Sigmoid colon (tissue), 4 donors: ENCODE measurements at regions not wholly inside any gene's neighbourhood (a gene's known extent, or its start where the extent isn't known, plus 50 kb on each side); places are given as distances from the start of the nearest gene placed in this dataset.

ENCODE experiments used
- CTCF ChIP-seq, 4 experiments: fragments of 450-650 bp in 3 of 4; fragments of 200-600 bp in 1 of 4; IDR thresholded peaks; one replicate each; pipeline ENCODE4 v1.5.1; 2016 to 2019; ENCODE audit warnings: antibody characterized with exemption in 4 of 4, mild to moderate bottlenecking in 3 of 4, moderate library complexity in 2 of 4
- EP300 ChIP-seq, 4 donors: sonication (generic); formaldehyde crosslinking; IDR thresholded peaks; one replicate each; pipeline ENCODE4 v1.6.1; 2017; ENCODE audit warnings: antibody characterized with exemption in 4 of 4
- POLR2A ChIP-seq, 2 donors: fragments of 450-650 bp; IDR thresholded peaks; one replicate each; pipeline ENCODE4 v1.6.1; 2016; ENCODE audit warnings: antibody characterized with exemption in 2 of 2, mild to moderate bottlenecking in 2 of 2, moderate library complexity in 2 of 2
- POLR2AphosphoS5 ChIP-seq, 4 donors: sonication (generic); formaldehyde crosslinking; IDR thresholded peaks; one replicate each; pipeline ENCODE4 v1.6.1; 2017; ENCODE audit warnings: antibody characterized with exemption in 4 of 4

- TF ChIP-seq CTCF (IDR thresholded peaks at IDR 0.05) = no peak
- no peak for TF ChIP-seq POLR2A (IDR thresholded peaks at IDR 0.05)
- TF ChIP-seq POLR2AphosphoS5 (IDR thresholded peaks at IDR 0.05) = no peak
- TF ChIP-seq EP300 (IDR thresholded peaks at IDR 0.05) = no peak
Observed at GRCh38 chr3:187922704-187923416, 177.6 kb upstream of the BCL6 start.
